Activated CD4-positive, CD25-positive, alpha-beta regulatory T cell treated with anti-CD3 and anti-CD28 coated beads, Interleukin-2, amount 50 U/mL, for 24 hours (primary cell): ENCODE measurements at regions not wholly inside any gene's neighbourhood (a gene's known extent, or its start where the extent isn't known, plus 50 kb on each side); places are given as distances from the start of the nearest gene placed in this dataset.
"Not testable (repeated sequence)": the region's sequence is repeated elsewhere in the genome, so short reads cannot be mapped to it uniquely, and the experiment has no call there.

Experiments used
- ATAC-seq, 2 donors: fragments of 150-1000 bp; cut with Tn5 transposase; one replicate each; pipeline ENCODE4 v1.10.0; 2021; ENCODE audit warnings: mild to moderate bottlenecking in 1 of 2, moderate library complexity in 1 of 2

DNA sequence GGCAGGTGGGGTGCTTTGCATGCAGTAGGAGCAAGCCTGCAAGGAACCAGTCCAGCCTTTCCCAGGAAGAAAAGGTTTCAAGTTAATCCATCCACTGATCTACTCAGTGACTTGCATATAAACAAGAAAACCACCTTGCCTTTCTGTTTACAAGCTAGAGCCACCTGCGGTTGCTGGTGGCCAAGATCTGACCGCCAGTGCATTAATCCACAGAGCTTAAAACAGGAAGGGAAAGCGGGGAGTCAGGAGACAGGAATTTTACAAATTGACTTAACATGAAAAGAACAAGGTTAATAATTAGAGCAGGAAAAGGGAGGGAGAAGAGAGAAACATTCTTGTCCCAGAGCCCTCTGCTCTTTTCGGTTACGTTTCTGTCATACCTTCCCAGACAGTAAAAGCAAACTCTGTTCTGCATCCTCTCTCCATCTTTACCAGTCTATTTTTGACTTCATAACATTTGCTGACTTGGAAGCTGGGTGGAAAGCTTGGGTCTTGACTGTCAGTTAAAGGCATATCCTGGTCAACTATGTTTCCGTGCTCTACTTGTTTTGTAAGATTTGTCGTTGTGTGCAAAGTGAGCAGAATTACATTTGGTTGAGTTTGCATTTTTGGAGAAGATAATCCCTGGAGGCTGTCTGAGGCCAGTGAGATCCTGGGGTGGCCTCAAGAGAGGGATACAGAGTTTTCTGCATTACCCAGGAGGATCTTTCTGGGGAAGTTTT, 760.6 kb downstream of the EFNB2 start:
- no peak for ATAC-seq

DNA sequence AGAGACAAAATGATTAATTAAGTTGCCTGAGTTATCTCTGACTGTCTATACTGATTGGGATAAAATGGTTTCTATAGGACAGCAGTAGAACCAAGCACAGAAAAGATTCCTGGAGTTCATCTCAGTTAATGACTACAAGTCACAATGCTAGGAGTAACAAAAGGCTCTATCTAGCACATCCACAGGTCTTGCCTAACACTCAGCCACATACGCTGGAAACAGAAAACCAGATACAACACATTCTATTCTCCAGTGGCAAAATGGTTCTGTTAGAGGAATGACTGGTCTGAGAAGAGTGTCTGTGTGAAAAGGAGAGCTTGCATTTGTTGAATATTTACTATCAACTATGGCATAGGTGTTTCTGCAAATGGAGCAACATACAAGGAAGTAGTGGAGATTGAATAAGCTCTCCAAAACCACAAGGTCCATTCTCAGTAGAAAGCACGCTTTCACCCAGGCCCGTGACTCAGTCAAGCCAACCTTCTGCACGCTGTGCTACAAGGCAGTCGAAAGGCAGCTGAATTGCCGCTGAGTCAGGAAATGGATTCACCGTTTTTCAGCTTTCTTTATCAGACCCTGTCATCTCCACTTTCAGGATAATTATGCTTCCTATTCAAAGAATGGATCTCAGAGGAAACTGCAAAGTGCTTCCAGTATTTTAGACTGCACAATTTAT, 761.5 kb downstream of the EFNB2 start:
- no peak for ATAC-seq

DNA sequence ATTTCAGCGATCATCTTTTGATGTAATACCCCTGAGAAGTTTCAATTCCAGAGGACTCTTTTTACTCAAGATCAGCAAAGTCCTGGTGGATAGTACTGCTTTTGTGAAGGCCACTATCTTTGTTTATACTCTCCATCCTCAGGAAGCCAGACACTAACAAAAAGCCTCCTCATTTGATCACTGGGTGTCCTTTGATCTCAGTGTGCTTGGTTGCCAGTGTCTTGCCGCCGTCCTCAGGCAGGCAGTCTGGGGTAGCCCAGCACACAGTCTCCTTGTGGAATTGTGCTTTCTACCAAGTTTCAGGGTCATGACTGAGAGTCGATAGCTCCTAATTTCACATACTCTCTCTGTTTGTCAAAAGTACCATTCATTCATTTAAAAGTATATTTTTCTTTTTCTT, 762.2 kb downstream of the EFNB2 start:
- no peak for ATAC-seq

DNA sequence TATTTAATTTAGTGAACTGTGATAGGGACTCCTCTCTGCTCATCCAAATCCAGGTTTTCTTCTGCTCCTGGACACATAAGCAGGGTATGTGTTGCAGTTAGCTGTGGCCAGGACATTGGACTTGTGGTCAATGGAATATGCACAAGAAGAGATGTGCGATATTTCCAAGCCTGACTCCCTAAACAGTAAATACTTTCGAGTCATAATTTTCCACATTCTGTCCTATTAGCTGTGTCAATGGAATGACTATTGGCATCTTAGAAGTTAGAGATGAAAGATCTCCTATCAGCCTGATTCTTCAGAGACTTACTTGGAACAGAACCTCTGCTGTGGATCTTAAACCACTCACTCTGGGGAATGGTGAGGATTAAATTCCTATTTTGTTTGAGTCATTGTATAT, 771.0 kb downstream of the EFNB2 start:
- no peak for ATAC-seq

DNA sequence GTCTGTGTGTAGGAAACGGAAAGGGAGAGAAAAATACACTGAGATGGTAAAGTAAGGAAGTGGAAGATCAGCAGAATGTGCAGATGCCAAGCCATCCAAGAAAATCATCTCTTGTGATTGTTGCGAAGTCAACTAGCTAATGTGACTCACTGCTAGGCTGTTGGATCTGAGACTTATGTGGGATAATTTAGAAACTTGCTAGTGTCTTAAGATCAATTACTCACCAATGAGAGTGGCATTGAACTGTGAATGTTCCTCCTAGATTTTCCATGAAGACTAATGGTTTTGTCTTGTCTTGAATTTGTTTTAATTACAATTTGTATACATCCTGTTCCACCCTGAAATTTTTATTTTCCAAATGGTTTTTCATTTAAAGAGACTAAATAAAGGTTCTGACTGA, 771.6 kb downstream of the EFNB2 start:
- no peak for ATAC-seq

DNA sequence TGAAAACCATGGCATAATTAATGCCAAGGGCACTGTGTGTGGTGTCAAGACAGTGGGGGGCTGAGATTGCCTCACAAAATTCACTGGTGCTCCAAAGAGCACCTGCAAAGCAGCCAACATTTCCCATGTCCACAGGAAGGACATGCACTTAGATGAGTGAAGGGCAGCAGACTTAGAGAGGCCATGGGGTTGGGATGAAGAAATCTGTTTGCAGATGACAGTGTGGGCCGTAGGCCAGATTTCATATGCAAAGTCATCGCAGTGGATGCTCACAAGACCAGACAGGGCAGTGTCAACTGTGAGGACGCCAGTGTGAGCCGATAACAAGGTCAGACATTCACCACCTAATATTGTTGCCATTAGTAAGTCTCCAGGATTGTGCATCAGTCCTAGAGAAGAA, 773.4 kb downstream of the EFNB2 start:
- ATAC-seq, result no peak

DNA sequence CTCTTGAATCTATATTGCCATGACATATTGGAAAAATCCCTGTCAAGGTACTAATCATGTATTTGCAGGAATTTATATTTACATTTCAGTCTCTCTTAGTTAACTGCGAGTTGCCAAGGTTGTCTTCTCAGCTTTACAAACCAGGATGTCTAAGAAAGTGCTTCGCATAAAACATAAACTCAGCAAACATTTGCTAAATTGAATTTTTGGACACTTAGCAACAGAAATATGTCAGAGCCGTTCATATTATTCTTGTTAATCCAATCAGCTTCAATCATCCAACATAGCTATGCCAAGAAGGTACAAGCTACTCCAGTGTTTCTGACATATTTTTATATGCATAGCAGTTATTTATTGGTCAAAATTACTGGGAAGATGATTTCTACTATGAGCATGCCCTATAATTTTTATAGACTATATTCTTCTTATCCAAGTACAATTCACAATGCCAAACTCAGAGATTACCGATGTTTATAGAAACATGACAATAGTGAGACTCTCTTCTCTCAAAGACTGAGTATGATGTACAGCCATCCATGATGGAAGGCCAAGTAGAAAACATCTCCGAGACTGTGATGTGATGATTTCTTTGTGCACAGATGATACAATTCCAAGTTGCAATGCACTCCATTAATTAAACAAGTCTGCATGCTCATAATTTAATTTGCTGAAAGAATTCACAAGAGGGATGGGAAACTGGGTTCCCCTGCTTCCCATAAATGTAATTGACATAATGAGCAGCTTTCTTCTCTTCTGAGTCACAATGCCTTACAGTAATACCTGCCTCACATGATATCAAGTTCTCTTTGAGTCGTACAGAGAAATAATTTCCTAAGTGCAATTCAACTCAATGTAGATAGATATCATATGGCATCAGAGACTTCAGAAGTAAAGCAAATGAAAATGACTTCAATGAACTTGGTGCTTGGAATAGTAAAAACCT, 776.3 kb downstream of the EFNB2 start:
- ATAC-seq, result no peak

DNA sequence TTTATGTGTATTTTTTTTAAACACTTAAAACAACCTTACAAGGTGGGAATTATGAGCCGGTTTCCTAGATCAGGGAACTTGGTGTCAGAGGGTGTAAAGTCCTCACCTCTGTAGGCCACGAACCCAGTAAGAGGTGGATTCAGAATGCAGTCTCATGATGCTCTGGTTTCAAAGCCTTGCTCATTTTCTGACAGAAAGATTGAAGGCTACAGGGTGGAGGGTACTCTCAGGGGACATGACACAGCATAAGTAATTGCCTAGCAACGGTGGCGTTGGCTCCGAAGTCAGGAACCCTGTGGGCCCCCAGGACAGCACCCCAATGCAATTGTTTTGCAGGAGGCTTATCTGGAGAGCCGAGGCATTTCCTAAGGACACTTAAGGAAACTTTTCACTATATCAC, 794.7 kb downstream of the EFNB2 start:
- no peak for ATAC-seq

DNA sequence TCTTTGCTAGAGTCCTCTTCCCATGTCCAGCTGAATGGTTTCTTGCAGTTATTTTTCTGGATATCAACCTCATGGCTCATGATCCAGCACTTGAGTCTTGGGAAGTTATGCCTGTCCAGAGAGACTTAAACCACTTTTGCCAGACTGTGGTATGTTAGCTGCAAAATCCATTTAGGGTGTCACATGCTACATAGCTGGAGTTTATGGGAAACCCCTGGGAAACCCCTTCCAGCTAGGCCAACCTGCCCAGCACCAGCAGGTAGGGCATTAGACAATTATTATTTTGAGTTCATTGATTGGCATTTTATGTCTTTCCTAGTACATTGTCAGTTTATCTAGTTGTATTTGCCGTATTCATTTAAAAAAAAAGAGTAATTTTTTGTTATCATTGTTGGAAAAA, 797.8 kb downstream of the EFNB2 start:
- ATAC-seq, result no peak

DNA sequence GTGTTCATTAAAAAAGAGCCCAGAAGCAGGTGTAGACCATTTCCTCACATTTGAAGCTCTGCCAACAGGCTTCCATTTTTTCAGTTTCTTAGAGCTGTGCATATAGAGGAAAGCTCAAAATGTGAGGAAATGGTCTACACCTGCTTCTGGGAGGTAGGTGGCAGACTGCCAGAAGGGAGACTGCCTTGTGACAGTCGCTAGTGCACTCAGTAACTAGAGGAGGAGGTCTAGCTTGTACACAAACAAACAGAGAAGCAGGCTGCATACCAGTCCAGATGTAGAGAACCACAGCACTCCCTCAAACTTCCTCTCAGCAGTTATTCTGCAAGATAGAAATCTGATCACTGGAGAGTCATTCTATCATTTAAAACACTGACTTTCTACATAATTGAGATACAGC, 800.2 kb downstream of the EFNB2 start:
- no peak for ATAC-seq

DNA sequence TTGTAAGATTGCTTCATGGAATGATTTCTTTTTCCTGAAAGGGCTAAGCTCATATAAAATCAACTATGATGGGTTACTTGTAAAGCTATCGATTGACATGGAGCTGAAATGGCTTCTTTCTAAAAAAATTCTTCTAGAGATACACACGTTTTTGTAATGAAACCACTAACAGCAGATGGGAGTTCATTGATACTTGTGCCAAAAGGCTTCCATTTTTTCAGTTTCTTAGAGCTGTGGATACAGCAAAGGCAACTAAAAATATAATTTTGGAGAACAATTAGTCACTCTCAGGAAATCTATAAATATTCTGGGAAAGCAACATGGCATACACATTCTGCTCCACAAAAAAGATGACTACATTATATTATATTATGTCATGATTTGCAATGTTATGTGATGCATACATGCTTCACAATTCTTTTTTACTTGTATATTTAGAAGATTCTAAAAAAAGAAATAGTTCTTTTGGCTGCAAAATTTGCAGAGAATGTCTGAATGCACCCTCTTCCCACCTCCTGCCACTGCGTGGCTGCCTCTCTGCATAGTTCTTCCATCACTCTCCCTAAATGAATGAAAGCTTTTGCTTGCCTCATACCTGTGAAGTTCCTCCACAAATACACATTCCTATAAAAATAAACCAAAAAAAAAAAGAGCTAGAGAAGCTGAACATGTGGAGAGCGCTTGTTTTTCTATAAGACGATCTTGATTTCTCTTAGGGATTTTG, 802.5 kb downstream of the EFNB2 start:
- ATAC-seq, result no peak

DNA sequence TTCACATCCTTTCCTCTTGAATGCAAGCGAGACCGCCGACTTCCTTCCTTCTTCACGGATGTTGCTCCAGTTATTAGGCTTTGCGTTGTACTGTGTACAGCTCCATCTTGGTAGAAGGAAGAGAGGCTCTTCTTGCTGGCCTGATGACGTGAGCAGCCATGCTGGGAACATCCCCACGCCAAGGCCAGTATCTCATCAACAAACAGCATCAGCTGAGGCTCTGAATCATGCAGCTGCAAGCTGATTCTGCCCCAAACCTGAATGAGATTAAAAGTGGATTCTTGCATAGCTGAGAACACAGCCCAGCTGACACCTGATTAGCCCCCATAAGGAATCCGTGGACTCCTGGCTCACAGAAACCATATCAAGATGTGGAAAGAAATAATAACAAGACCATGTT, 809.6 kb downstream of the EFNB2 start:
- no peak for ATAC-seq

DNA sequence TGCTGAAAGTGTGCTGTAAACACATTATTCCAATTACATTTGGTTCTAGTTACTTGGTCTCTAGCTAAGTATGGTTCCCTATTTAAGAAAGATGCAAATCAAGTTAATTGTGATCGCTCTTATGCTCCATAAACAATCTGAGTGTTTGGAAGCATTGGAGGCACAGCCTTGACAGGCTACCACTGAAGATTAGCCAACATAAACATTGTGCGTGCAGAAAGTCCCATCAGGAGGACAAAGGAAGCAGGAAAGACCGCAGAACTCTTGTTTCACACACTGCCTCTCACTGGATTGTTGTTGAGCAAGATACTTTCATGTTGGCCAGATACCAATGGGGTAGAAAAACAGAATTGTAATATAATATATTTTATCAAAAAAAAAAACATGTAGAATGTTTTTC, 814.4 kb downstream of the EFNB2 start:
- ATAC-seq, result no peak

DNA sequence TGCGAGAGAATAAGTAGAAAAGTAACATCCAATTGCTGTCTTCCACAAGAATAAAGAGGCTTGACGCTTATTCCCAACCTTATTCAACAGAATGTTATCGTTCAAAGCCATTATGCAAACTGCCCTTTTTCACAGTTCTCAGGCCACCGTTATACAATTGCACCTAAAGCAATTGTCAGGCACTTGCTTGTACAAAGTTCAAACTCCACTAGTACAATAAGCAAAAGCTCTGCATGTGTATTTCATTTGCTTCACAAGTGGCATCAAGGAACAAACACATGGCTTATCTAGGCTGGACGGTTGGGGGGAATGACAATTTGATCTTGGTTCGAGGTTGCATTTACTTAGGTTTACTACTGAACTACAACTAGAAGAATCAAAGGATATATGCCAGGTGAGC, 815.6 kb downstream of the EFNB2 start:
- no peak for ATAC-seq

DNA sequence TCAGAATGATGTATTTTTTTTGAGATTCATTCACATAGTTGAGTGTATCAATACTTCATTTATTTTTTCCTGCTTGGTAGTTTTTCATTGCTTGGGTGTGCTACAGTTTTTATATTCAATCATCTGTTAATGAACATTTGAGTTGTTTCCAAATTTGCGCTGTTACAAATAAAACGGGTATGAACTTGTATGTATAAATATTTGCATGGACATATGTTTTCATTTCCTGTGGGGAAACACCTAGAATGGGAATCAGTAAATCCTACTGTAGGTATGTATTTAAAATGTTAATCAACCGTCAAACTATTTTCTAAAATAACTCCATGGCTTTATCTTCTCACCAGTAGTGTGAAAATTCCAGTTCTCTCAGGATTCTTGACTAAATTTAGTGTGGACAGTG, 826.3 kb downstream of the EFNB2 start:
- ATAC-seq, result no peak

DNA sequence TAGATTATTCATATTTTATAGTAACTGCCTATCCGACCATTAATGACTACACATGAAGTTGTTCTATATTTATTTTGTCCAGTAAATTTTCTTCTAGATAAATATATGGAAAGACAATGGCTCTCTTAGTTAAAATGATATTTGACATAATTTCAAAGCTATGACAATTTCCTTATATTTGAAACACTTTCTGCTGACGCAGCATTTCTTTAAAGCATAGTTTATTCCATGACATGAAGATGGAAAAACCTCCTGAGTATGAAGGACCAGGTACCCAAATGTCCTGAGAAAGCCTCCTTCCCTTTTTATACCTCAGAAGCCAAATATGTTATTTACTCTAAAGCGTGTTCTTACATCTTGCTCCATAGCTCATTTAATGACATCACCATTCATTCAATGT, 831.6 kb downstream of the EFNB2 start:
- ATAC-seq, result no peak

DNA sequence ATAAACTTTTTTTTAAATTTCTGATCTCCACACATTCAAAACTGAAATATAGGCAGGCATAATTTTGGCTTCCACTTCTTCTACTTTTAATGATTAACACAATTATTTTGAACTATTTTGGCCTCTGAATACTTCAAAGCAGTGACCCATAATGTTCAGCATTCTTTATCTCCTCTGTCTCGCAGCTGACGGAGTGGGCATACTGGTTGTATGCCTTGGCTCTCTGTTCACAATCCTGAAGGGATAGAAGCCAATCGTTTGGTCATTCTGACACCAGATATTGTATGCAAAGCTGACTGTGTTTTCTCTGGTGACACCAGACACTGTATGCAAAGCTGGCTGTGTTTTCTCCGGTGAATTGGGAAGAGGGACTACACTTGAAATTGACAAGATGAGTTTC, 833.0 kb downstream of the EFNB2 start:
- no peak for ATAC-seq

DNA sequence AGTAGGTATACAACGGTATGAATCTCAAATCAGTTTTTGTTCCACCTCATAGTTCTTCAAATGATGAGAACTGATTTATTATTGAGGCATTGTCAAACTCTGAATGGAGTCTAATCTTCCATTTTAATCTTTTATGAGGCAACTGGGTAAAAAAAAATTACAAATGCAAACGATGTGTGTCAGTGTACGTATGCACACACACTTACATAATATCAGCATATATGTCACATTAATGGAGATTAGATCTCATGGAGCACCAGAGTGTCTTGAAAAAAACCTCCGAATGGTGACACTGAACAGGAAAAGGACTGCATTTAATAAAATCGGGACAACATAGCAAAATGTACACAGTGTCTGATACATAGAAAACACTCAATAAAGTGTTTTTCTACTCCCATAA, 842.7 kb downstream of the EFNB2 start:
- ATAC-seq, result no peak

DNA sequence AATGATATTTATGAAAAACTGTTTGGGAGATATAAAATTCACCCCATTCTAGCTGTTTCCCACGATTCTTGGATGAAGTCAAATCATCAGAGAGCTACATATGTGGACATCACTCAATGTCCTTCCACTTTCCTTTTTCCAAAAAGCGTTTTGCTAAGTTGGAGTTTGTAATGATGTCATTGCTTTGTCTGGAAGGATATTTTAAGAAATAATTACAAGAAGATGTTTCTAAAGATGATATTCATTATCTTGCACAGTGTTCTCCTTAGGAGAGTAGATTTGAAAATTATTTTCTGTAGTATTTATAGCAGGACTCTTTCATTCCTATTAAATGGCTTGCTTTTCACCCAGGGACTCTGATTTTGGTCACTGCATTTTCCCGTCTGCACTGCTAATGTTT, 851.2 kb downstream of the EFNB2 start:
- no peak for ATAC-seq

DNA sequence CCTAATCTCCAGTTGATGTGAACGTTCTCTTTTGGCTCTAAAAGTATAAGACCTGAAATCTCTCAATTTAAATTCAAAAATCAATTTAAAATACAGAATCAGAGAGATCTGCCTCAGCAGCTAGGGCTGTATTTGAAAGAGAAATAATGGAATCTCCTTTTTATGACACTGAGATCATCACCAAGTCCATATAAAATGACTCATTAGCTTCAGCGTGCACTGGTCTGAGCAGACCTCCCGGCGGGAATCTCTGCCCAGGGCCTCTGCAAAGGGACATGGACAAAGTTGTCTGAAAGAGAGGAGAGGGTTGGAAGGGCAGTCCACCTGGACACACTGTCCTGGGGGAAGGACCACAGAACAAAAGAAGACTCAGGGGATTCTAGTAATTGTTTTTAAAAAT, 855.6 kb downstream of the EFNB2 start:
- ATAC-seq, result no peak

DNA sequence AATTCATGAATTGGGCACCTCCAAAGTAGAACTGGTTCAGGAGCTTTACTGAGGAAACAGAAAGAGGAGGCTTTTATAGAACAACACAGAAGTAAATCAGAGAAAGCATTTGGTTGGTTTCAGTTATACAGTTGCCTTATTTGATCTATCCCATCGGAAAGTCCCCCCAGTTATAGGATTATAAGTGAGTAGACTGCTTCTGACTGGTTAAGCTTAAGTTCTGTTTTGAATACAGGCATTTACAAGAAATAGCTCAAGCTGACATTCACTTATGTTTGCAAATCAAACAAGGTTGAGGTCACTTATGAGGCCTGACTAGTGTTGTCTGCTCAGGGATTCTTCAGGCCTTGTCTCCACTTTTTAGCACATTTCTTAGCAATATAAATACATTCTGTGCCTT, 857.4 kb downstream of the EFNB2 start:
- ATAC-seq, result no peak

DNA sequence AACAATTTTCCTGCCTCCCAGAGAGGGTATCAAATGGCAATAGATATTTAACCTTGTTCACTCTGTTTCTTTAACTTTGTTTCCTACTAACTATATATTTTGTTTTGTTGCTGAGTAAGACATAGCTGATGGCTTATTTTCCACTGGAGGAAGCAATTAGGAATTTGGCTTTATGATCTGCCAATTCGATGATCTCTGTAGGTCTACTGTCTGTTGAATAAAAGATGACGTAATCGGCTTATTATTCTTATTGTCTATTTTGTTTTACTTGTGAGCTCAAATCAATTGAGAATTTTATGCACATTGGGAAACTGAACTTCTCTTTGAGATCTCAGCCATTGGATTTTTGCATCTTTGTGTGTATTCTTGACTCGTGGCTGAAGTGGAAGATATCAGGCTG, 862.6 kb downstream of the EFNB2 start:
- no peak for ATAC-seq

DNA sequence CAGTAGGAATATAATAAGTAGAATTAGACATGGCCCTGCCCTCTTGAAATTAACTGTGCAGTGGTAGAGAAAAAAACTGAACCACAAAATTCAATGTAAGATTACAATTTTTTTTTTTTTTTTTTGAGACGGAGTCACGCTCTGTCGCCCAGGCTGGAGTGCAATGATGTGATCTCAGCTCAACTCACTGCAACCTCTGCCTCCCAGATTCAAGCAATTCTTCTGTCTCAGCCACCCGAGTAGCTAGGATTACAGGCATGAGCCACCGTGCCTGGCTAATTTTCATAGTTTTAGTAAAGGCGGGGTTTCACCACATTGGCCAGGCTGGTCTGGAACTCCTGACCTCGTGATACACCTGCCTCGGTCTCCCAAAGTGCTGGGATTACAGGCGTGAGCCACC, 864.3 kb downstream of the EFNB2 start:
- not testable (repeated sequence) for ATAC-seq
